Naive B cell (primary cell): ENCODE measurements at regions not wholly inside any gene's neighbourhood (a gene's known extent, or its start where the extent isn't known, plus 50 kb on each side); places are given as distances from the start of the nearest gene placed in this dataset.
A peak's percentile ranks its signal among the peaks of the same experiment; 100 is the strongest.

ENCODE experiments used
- ATAC-seq, 2 donors: fragments of 150-1000 bp; cut with Tn5 transposase; 2 replicates each; pipeline ENCODE4 v1.10.0; 2021; ENCODE audit warnings: low read depth in 2 of 2, mild to moderate bottlenecking in 2 of 2, moderate library complexity in 2 of 2
- DNase-seq: peaks from one replicate; pipeline ENCODE4 v3.0.0; 2022
- H3K27ac Mint-ChIP-seq, 6 donors: one replicate each; pipeline ENCODE4 v1.8.0; 2020 to 2022; ENCODE audit warnings: mild to moderate bottlenecking in 6 of 6, mixed read lengths in 6 of 6, moderate library complexity in 5 of 6, inconsistent platforms in 2 of 6
- H3K27me3 Mint-ChIP-seq, 3 donors: one replicate each; pipeline ENCODE4 v1.8.0; 2021 to 2022; ENCODE audit warnings: mixed read lengths in 3 of 3, mild to moderate bottlenecking in 1 of 3
- H3K36me3 Mint-ChIP-seq, 2 donors: one replicate each; pipeline ENCODE4 v1.8.0; 2020 to 2022; ENCODE audit warnings: mixed read lengths in 2 of 2, inconsistent platforms in 1 of 2, mild to moderate bottlenecking in 1 of 2
- H3K4me1 Mint-ChIP-seq, 3 donors: one replicate each; pipeline ENCODE4 v1.8.0; 2020 to 2022; ENCODE audit warnings: mixed read lengths in 3 of 3, inconsistent platforms in 1 of 3, mild to moderate bottlenecking in 1 of 3, moderate library complexity in 1 of 3
- H3K4me3 Mint-ChIP-seq, 8 donors: one replicate each; pipeline ENCODE4 v1.8.0; 2020 to 2022; ENCODE audit warnings: mild to moderate bottlenecking in 8 of 8, mixed read lengths in 8 of 8, moderate library complexity in 8 of 8, inconsistent platforms in 2 of 8
- H3K9me3 Mint-ChIP-seq, 7 donors: one replicate each; pipeline ENCODE4 v1.8.0; 2020 to 2022; ENCODE audit warnings: mixed read lengths in 7 of 7, mild to moderate bottlenecking in 5 of 7, inconsistent platforms in 2 of 7, moderate library complexity in 1 of 7

DNA sequence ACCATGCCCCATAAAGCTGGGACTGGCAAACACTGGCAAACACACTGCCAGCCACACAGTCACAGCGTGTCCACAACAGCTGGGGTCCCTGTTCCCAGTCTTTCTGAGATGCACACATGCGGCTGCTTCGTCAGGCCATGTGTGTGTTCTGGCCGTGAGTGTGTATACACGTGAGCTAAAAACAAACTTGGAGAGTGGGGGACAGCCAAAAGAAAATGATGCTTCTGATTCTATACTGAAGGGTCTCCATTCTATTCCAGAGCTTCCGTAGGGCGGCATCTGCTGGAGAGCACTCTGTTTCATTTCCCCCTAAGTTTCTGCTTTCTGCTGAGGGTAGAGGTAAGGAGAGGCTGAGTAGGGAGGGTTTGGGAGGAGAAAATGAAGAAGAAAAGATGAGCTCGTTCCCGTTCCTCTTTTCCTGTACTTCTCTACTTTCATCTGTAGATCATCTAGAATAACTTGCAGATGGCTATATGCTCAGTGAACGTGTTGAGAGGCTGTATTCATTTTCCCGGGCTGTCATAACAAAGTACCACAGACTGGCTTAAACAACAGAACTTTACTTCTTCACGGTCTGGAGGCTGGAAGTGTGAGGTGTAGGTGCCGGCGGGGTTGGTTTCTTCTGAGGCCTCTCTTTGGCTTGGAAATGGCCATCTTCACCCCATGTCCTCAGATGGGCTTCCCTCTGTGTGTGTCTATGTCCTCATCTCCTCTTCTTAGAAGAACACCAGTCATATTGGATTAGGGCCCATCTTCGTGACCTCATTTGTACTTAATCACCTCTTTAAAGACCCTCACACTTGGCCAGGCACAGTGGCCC is 151.6 kb downstream of the TOMM20 start:
- no peaks in the 10 kb centered on the region for H3K27me3 Mint-ChIP-seq
- ATAC-seq: no peak
- no peaks in the 10 kb centered on the region for H3K36me3 Mint-ChIP-seq
- peaks cover 42 to 54% (median 47%) of the 10 kb centered on the region in 3 donors for H3K4me1 Mint-ChIP-seq
- peak overlapping the region; percentile 34 to 99 (median 67) for H3K27ac Mint-ChIP-seq
- peak overlapping the region in 2 of 8 donors; percentile 25 to 69 for H3K4me3 Mint-ChIP-seq
- no peaks in the 10 kb centered on the region for H3K9me3 Mint-ChIP-seq
- no peak for DNase-seq

DNA sequence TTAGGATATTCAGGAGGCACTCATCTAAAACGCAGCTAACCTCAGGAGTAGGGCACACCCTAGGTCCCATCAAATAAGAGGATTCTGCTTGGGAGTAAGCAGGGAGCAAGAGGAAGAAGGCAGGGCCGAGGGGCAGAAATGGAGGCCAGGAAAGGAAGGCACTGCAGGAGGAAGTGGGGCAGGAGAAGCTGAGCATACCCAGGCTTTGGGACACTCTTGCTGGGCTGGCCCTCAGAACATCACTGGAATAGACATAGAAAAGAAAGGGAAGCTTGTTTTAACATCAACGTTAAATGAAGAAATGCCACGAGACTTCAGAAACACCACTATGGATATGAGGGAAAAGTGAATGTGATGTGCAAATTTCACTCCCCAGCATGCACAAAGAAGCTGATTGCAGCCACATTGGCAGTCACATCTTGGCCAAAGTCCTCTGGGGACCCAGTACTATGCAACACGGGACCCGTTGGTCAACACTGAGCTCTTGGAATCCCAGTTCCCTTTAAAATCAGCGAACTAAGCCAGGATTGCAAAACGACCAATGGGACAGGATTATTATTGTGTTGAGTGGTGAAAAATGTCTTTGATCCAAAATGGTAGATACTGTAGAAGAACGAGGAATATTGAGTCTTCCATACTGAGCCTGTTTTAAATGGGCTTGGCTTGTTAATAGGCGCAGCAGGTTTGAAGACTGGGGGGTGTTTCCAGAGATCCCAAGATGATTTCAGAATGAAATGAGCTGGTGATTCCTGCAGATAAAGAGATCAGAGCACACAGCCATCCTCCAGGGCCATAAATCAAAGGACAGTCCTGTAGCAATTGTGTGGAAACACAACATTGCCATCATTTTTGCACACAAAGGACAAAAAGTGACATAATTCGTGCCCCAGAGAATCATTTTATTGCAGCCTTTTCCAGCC is 152.4 kb downstream of the TOMM20 start:
- ATAC-seq: no peak
- Mint-ChIP-seq H3K4me3 (no peak overlapping the region), H3K4me1 (peaks cover 40 to 49% (median 45%) of the 10 kb centered on the region in 3 donors), H3K27ac (peak overlapping the region in 3 of 6 donors; percentile 54 to 99 (median 97)), H3K36me3 (no peaks in the 10 kb centered on the region), H3K27me3 (no peaks in the 10 kb centered on the region), H3K9me3 (no peaks in the 10 kb centered on the region)
- no peak for DNase-seq

DNA sequence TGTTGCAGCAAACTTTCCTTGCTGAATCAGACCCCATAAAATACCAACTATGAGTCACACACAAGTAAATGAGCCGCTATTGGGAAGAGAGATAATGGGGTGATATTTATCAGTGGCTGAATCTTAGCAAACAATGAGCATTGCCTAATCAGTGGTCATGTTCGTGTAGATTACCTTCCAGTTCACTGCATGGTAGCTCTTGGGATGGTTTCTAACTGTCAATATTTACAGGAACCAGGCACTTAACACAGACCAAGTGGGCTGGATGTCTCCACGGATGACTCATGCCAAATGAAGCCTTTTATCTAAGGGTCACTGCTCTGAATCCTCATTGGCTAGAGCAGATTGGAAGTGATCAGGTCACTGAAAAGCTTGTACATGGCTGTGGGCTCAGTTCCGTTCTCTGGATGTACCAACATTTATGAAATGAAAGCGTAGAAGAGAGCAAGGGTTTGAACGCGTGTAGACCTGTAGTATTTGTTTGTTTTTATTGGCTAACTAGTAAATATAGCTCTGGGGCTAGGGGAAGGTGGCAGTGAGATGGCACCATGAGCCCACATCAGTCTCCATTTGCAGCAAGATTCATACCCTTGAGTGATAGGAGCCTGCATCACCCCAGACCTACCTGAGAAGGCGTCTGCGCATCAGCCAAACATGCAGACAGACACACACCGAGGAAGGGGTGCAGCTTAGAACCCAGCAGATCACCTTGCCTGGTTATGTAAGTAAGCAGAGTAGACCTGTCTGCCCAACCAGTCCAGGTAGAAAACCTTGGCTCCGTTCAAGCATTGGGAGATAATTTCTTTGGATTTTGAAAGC is 153.3 kb downstream of the TOMM20 start:
- ATAC-seq (no peak), DNase-seq (no peak)
- Mint-ChIP-seq H3K36me3 (no peaks in the 10 kb centered on the region), H3K9me3 (no peaks in the 10 kb centered on the region), H3K4me3 (no peak overlapping the region), H3K27me3 (peaks cover 0 to 3% (median 0%) of the 10 kb centered on the region in 3 donors), H3K4me1 (peaks cover 34 to 45% (median 36%) of the 10 kb centered on the region in 3 donors), H3K27ac (peak overlapping the region in 4 of 6 donors; percentile 50 to 83 (median 54))

- peak overlapping the region in 2 of 6 donors; percentile 68 to 75 for H3K27ac Mint-ChIP-seq
- peaks cover 23 to 31% (median 28%) of the 10 kb centered on the region in 3 donors for H3K4me1 Mint-ChIP-seq
- no peaks in the 10 kb centered on the region for H3K36me3 Mint-ChIP-seq
- DNase-seq (no peak), ATAC-seq (no peak)
- no peak overlapping the region for H3K4me3 Mint-ChIP-seq
- no peaks in the 10 kb centered on the region for H3K9me3 Mint-ChIP-seq
- H3K27me3 Mint-ChIP-seq: peaks cover 4 to 11% (median 5%) of the 10 kb centered on the region in 3 donors
Measured at GRCh38 chr1:234973426-234974250, 155.0 kb downstream of the TOMM20 start.

GRCh38 chr1:234972411-234973191 is 156.0 kb downstream of the TOMM20 start:
- Mint-ChIP-seq H3K27ac (peak overlapping the region in 1 of 6 donors; percentile 79), H3K4me1 (peaks cover 12 to 21% (median 18%) of the 10 kb centered on the region in 3 donors), H3K27me3 (peaks cover 4 to 13% (median 5%) of the 10 kb centered on the region in 3 donors), H3K36me3 (no peaks in the 10 kb centered on the region), H3K9me3 (no peaks in the 10 kb centered on the region), H3K4me3 (no peak overlapping the region)
- ATAC-seq (no peak), DNase-seq (no peak)

DNA sequence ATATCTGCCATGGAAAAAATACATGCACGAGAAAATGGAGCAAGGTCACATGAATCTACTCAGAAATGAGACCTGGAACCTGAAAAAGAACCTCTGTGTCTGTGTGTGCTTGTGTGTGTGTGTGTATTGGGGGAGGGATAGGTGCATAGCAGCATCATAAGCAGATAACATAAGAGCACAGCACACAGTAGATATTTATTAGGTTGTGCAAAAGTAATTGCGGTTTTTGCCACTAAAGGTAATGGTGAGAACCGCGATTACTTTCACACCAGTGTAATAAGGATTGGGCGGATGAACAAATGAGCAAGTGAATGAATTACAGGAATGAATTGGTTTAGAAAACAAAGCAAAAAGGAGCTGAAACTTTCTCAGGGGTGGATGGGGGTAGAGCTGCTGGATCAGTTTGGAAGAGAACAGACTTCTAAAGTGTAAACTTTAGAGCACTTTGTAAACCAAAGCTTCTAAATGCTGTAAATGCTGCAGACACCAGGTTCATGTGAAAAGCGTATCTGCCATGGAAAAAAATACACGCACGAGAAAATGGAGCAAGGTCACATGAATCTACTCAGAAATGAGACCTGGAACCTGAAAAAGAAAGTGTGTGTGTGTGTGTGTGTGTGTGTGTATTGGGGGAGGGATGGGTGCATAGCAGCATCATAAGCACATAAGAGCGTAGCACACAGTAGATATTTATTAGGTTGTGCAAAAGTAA is 156.9 kb downstream of the TOMM20 start:
- DNase-seq: no peak
- H3K9me3 Mint-ChIP-seq: no peaks in the 10 kb centered on the region
- no peak for ATAC-seq
- H3K27ac Mint-ChIP-seq: peak overlapping the region in 2 of 6 donors; percentile 8 to 79
- H3K36me3 Mint-ChIP-seq: no peaks in the 10 kb centered on the region
- peaks cover 4 to 13% (median 10%) of the 10 kb centered on the region in 3 donors for H3K4me1 Mint-ChIP-seq
- H3K4me3 Mint-ChIP-seq: peak overlapping the region in 1 of 8 donors; percentile 1
- peaks cover 4 to 13% (median 5%) of the 10 kb centered on the region in 3 donors for H3K27me3 Mint-ChIP-seq

DNA sequence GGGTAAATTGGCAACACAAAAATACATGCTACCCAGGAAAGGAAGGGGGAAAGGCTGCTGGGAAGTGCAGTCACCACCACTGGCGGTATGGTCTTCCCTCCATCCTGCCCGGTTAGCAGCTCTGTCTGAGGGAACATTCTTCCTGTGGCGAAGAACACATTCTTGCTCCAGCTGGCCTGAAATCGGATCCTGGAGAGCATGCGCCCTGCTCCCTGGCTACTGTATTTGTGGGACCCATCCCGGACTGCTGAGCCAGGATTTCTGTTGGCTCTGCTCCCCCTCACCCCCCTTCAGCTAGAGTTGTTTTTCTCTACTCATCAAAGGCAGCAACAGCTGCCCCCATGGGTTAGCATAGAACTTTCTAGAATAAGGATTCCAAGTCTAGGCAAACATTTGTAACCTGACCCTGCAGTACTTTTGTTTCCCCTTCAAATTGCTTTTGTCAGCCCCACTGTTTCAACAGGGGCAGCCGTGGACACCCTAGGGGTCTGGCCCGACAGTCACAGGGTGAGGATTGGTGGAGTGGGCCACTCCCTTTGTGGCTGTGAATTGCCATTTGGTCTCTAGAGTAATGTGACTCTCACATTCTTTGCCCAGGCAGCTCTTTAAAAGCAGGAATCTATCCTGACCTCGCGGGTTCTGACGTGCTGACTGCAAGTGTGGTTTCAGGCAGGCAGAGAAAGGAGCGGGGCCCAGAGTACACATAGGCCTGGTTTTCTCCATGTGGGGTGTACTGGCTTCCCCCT is 157.7 kb downstream of the TOMM20 start:
- no peaks in the 10 kb centered on the region for H3K9me3 Mint-ChIP-seq
- H3K36me3 Mint-ChIP-seq: no peaks in the 10 kb centered on the region
- ATAC-seq (no peak), DNase-seq (no peak)
- peak overlapping the region in 2 of 8 donors; percentile 66 to 67 for H3K4me3 Mint-ChIP-seq
- peak overlapping the region in 1 of 6 donors; percentile 37 for H3K27ac Mint-ChIP-seq
- peaks cover 4 to 13% (median 5%) of the 10 kb centered on the region in 3 donors for H3K27me3 Mint-ChIP-seq
- peaks cover 4 to 9% (median 8%) of the 10 kb centered on the region in 3 donors for H3K4me1 Mint-ChIP-seq

GRCh38 chr1:234970401-234970730 is 158.3 kb downstream of the TOMM20 start:
- no peak for DNase-seq
- H3K4me1 Mint-ChIP-seq: peaks cover 5 to 9% (median 9%) of the 10 kb centered on the region in 3 donors

GRCh38 chr1:234969581-234970400 is 158.8 kb downstream of the TOMM20 start:
- peak overlapping the region in 3 of 8 donors; percentile 2 to 60 (median 18) for H3K4me3 Mint-ChIP-seq
- no peaks in the 10 kb centered on the region for H3K9me3 Mint-ChIP-seq
- H3K27ac Mint-ChIP-seq: peak overlapping the region in 3 of 6 donors; percentile 29 to 51 (median 32)

More at GRCh38 chr1:234970401-234970730, 158.3 kb downstream of the TOMM20 start:
- no peak for ATAC-seq
- peak overlapping the region in 3 of 8 donors; percentile 9 to 67 (median 59) for H3K4me3 Mint-ChIP-seq
- H3K36me3 Mint-ChIP-seq: no peaks in the 10 kb centered on the region
- no peaks in the 10 kb centered on the region for H3K9me3 Mint-ChIP-seq
- peak overlapping the region in 3 of 6 donors; percentile 37 to 84 (median 81) for H3K27ac Mint-ChIP-seq
- peaks cover 4 to 13% (median 5%) of the 10 kb centered on the region in 3 donors for H3K27me3 Mint-ChIP-seq

GRCh38 chr1:234969011-234969441 is 159.6 kb downstream of the TOMM20 start:
- Mint-ChIP-seq H3K4me1 (peaks cover 15 to 21% (median 16%) of the 10 kb centered on the region in 3 donors), H3K4me3 (peak overlapping the region in 1 of 8 donors; percentile 30), H3K9me3 (peaks cover 0 to 4% (median 0%) of the 10 kb centered on the region in 7 donors), H3K36me3 (no peaks in the 10 kb centered on the region), H3K27ac (peak overlapping the region in 2 of 6 donors; percentile 24 to 72), H3K27me3 (peaks cover 4 to 13% (median 5%) of the 10 kb centered on the region in 3 donors)
- no peak for ATAC-seq
- DNase-seq: no peak

More at GRCh38 chr1:234969581-234970400, 158.8 kb downstream of the TOMM20 start:
- Mint-ChIP-seq H3K27me3 (peaks cover 4 to 13% (median 5%) of the 10 kb centered on the region in 3 donors), H3K4me1 (peaks cover 9 to 14% (median 9%) of the 10 kb centered on the region in 3 donors), H3K36me3 (no peaks in the 10 kb centered on the region)
- ATAC-seq: no peak
- no peak for DNase-seq
